NCI-H510A (cell line): ENCODE measurements at regions not wholly inside any gene's neighbourhood (a gene's known extent, or its start where the extent isn't known, plus 50 kb on each side); places are given as distances from the start of the nearest gene placed in this dataset.

Source experiments
- DNase-seq: peaks from one replicate; lab custom pipeline; 2025; lab: John Stamatoyannopoulos, UW

- DNase-seq = no peak
Observed at GRCh38 chr3:116929505-116930222, 220.1 kb downstream of the TUSC7 start.

GRCh38 chr3:116930786-116931185, 221.2 kb downstream of the TUSC7 start:
- no peak for DNase-seq

GRCh38 chr3:116939091-116939490, 229.5 kb downstream of the TUSC7 start:
- DNase-seq = no peak

- DNase-seq = no peak
Observed at GRCh38 chr3:116939550-116939949, 230.0 kb downstream of the TUSC7 start.

GRCh38 chr3:116940719-116941118, 231.1 kb downstream of the TUSC7 start:
- no peak for DNase-seq

GRCh38 chr3:116946376-116946775, 236.8 kb downstream of the TUSC7 start:
- DNase-seq = no peak

- no peak for DNase-seq
Observed at GRCh38 chr3:116947148-116947547, 237.6 kb downstream of the TUSC7 start.

GRCh38 chr3:116947809-116948208, 238.2 kb downstream of the TUSC7 start:
- DNase-seq = no peak

GRCh38 chr3:116950301-116951055, 240.9 kb downstream of the TUSC7 start:
- no peak for DNase-seq

GRCh38 chr3:116951610-116952009, 242.0 kb downstream of the TUSC7 start:
- DNase-seq = no peak

- DNase-seq = no peak
Observed at GRCh38 chr3:116958291-116958690, 248.7 kb downstream of the TUSC7 start.

- DNase-seq = no peak
Observed at GRCh38 chr3:116961106-116961505, 251.5 kb downstream of the TUSC7 start.

- DNase-seq = no peak
Observed at GRCh38 chr3:116963802-116964201, 254.2 kb downstream of the TUSC7 start.

GRCh38 chr3:116966649-116967048, 257.1 kb downstream of the TUSC7 start:
- DNase-seq = no peak

GRCh38 chr3:116969135-116969534, 259.6 kb downstream of the TUSC7 start:
- no peak for DNase-seq

- DNase-seq = no peak
Observed at GRCh38 chr3:116969646-116970045, 260.1 kb downstream of the TUSC7 start.

- no peak for DNase-seq
Observed at GRCh38 chr3:116971531-116971930, 262.0 kb downstream of the TUSC7 start.

GRCh38 chr3:116974702-116975101, 265.1 kb downstream of the TUSC7 start:
- DNase-seq = no peak

GRCh38 chr3:116977441-116977840, 267.9 kb downstream of the TUSC7 start:
- no peak for DNase-seq

- no peak for DNase-seq
Observed at GRCh38 chr3:116980099-116980498, 270.5 kb downstream of the TUSC7 start.

- no peak for DNase-seq
Observed at GRCh38 chr3:116981089-116981488, 271.5 kb downstream of the TUSC7 start.

GRCh38 chr3:116984301-116984700, 274.7 kb downstream of the TUSC7 start:
- DNase-seq = no peak

- no peak for DNase-seq
Observed at GRCh38 chr3:116994351-116994879, 284.8 kb downstream of the TUSC7 start.
